ENCODE measurements at regions not wholly inside any gene's neighbourhood (a gene's known extent, or its start where the extent isn't known, plus 50 kb on each side); places are given as distances from the start of the nearest gene placed in this dataset.
A peak's percentile ranks its signal among the peaks of the same experiment; 100 is the strongest.

DNA sequence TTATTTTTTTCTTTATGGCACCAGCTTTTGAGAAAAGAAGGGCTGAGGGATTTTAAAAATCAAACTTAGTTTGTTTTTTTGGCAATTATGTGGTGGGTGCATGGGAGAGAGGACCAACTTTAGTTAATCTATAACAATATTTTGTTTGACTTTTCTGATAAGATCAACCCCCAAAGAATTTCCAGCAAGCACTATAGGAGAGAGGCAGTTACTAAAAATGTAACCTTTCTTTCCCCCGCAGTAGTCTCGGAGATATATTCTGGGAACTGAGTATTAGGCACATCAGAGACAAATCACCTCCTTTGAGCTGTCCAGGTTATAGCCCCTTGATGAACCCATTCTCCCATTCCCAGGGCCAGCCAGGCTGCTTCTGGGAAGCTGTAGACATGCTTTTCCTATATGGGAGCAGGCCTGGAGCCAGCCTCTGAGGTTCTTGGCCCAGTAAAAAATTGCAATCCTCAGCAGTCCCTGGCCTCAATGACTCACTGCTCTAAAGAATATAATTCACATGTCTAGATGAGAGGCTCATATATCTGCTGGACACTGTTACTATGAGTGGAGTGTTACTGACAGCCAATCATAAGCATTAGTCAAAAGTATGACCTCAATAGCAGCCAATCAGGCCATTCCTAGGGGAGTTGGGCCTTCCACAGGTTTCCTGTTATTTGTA, 138.3 kb upstream of the AGBL1 start:
- peak; percentile 53 for DNase-seq (ENCODE audit: low read depth)

GRCh38 chr15:85942632-85943031, 137.0 kb upstream of the AGBL1 start:
- DNase-seq (ENCODE audit: low read depth) = no peak

DNA sequence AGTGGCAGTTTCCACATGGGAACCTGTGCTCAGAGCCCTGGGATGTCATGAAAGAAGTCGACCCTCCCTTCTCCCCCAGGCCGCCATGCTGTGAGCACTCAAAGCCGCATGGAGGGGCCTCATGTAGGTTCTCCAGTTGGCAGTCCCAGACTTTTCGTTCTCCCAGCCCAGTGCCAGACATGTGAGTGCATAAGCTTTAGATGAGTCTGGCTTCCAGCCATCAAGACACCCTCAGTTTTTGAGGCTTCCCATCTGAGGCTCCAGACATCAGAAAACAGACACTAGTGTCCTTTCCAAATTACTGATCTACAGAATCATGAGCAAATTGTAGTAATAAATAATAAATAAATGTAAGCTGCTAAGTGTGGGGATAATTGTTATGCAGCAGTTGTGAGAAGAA, 136.5 kb upstream of the AGBL1 start:
- no peak for DNase-seq (ENCODE audit: low read depth)

DNA sequence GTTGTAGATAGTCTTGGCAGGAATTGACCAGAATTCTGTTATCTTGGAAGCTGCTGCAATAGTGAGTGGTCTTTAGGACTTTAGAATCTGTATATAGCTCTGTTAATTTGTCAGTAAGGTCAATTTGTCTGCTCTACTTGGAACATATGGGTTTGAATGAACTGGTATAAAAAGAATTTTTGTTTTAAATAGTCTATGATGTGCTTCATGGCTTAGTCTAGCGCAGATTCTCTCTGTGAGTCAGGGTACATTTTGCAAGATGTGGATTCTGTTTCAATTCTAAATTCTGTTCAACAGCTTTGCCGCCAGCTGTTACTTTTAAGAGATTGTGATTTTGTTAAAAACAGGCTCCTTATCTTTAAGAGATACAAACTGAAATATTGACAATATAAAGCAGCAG, 135.9 kb upstream of the AGBL1 start:
- no peak for DNase-seq (ENCODE audit: low read depth)

GRCh38 chr15:85947021-85947420, 132.7 kb upstream of the AGBL1 start:
- no peak for DNase-seq (ENCODE audit: low read depth)

DNA sequence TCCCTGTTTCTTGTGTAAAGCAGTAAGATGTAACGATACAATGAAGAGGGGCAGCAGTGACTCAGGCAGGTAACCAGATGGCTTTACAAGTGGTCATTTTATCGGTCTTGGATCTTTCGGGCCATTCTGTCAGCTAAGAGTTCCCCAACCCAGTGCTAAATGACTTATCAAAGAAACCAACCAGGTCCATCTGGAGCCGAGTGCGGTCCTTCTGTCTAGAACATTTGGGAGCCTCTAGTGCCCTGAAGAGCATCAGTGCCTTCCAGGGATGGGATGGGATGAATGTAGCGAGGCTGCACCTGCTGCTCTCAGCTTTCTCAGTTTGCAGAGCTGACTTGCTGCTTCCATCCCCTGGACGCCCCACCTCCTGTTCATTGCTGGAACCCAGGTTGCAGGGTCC, 131.7 kb upstream of the AGBL1 start:
- no peak for DNase-seq (ENCODE audit: low read depth)

DNA sequence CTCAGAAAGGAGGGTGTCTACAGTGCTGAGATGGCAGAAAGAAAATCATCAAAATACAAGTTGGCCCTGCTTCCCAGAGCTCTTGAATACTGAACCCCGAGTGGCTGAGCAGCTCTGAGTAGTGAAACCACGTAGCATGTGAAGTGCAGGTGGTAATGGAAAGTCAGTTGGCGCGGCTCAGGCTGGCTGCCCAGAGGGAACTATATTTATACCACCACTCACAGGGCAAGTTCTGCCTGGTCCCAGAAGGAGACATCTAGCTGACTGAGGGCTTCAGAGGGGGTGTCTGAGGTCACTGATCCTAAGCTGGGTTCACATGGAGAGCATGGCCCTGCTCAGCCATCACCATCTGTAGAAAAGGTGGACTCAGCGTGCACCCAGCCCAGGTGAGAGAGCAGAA, 129.6 kb upstream of the AGBL1 start:
- no peak for DNase-seq (ENCODE audit: low read depth)

- no peak for DNase-seq (ENCODE audit: low read depth)
Observed at GRCh38 chr15:85954586-85954985, 125.1 kb upstream of the AGBL1 start.

GRCh38 chr15:85955501-85956391, 123.9 kb upstream of the AGBL1 start:
- DNase-seq (ENCODE audit: low read depth) = no peak

GRCh38 chr15:85956532-85957275, 123.0 kb upstream of the AGBL1 start:
- DNase-seq (ENCODE audit: low read depth) = peak; percentile 9

GRCh38 chr15:85959611-85960010, 120.1 kb upstream of the AGBL1 start:
- no peak for DNase-seq (ENCODE audit: low read depth)

DNA sequence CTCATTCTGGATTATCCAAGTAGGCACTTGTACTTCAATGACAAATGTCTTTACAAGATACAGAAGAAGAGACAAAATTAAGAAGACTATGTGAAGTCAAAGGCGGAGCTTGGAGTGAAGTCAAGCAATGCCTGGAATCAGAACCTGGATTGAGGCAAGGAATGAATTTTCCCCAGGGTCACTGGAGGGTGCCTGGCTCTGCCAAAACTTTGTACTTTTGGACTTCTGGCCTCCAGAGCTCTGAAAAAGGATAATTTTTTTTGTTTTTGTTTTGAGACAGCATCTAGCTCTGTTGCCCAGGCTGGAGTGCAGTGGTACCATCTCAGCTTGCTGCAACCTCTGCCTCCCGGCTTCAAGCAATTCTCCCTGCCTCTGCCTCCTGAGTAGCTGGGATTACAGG, 119.3 kb upstream of the AGBL1 start:
- no peak for DNase-seq (ENCODE audit: low read depth)

- DNase-seq (ENCODE audit: low read depth) = no peak
Observed at GRCh38 chr15:85961821-85962220, 117.8 kb upstream of the AGBL1 start.

- no peak for DNase-seq (ENCODE audit: low read depth)
Observed at GRCh38 chr15:85963262-85963760, 116.4 kb upstream of the AGBL1 start.

DNA sequence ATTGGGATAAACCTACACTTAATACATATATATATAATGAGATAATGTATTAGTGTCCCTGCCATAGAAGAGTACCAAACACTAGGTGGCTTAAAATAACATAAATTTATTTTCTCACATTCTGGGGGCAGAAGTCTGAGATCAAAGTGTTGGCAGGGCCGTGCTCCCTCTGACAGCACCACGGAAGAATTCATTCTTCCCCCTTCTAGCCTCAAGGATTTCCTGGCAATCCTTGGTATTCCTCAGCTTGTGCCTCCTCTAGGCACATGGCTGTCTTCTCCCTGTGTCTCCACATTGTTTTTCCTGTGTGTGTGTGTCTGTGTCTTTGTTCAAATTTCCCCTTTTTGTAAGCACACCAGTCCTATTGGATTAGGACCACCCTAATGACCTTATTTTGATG, 115.2 kb upstream of the AGBL1 start:
- no peak for DNase-seq (ENCODE audit: low read depth)

- DNase-seq (ENCODE audit: low read depth) = no peak
Observed at GRCh38 chr15:85967553-85967952, 112.1 kb upstream of the AGBL1 start.

DNA sequence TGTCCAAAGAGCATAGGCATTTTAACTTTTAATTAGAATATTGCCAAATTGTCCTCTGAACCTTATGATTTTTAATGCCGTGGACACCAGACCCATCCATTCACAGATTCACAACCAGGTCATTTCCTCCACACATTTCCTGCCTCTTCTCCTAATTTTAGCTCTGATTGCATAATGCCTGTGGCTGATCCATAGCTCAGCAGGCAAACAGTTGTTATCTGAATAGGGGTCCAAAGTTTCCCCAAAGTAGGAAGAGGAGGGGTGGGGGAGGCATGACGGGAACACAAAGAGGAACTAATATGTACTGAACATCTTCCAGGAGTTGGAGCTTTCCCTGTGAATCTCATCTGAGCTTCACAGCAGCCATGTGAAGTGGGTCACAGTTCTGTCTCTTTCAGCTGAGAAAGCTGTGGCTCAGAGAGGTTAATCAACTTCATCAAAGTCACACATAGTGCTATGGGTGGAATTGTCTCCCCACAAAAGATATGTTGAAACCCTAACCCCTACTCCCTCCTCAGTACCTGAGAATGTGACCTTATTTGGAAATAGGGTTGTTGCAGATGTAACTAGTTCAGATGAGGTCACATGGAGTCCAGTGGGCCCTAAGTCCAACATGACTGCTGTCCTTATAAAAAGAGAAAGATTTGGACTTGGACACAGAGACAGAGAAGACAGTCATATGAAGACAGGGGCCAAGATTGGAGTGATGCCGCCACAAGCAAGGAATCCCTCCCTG, 106.7 kb upstream of the AGBL1 start:
- DNase-seq (ENCODE audit: low read depth) = no peak

GRCh38 chr15:85973584-85974347, 105.9 kb upstream of the AGBL1 start:
- no peak for DNase-seq (ENCODE audit: low read depth)

- peak; percentile 11 for DNase-seq (ENCODE audit: low read depth)
Observed at GRCh38 chr15:85974348-85974705, 105.3 kb upstream of the AGBL1 start.

DNA sequence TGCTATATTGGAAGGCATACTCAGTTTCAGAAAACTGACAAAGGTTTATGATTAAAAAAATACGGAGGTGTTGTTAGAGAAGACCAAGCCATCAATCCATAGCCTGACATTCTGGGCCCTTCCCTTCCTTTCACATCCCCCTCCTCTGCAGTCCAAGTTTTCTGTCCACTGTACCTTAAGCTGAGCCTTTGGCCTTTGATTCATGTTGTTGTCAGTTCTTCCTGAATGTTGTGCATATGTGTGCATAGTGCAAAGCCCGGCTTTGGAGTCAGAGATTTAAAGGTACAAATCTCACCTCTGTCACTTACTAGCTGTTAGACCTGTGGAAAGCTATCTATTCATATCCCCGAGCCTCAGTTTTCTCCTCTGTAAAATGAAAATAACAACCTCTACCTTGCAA, 104.9 kb upstream of the AGBL1 start:
- DNase-seq (ENCODE audit: low read depth) = no peak

DNA sequence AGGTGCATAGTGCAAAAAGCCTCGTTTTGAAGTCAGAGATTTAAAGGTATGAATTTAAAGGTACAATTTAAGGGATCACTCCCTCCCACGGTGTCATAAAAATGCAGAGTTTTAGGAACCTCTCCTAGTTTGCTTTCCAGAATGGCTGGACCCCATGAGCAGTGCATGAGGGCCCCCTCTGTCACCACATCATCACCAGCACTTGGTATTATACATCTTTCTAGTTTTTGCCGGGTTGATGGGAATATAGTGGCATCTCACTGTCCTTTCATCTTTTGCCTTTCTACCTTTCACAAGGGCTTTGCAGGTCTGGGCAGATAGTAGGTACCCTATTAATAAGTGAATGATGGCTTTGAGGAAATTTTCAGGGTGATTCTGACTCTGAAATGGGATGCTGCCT, 103.6 kb upstream of the AGBL1 start:
- DNase-seq (ENCODE audit: low read depth) = no peak
